K562 (cell line): ENCODE measurements at regions not wholly inside any gene's neighbourhood (a gene's known extent, or its start where the extent isn't known, plus 50 kb on each side); places are given as distances from the start of the nearest gene placed in this dataset.

ENCODE experiments used
- BHLHE40 ChIP-seq: IDR thresholded peaks from 2 replicates; pipeline ENCODE4 v1.6.1; 2011; ENCODE audit warnings: low read length, improper control_type of control experiment
- CBFA2T2 ChIP-seq: fragments of 450-650 bp; conservative IDR thresholded peaks from 2 replicates; pipeline ENCODE4 v1.6.1; 2017; ENCODE audit warnings: mild to moderate bottlenecking
- GABPA ChIP-seq: fragments of 200-800 bp; sonication (Bioruptor generic); conservative IDR thresholded peaks from 2 replicates; pipeline ENCODE4 v1.6.1; 2016; ENCODE audit warnings: low read depth, missing genetic modification characterization, missing compliant biosample characterization
- GATAD2B ChIP-seq: fragments of 450-650 bp; IDR thresholded peaks from 2 replicates; pipeline ENCODE4 v1.6.1; 2017; ENCODE audit warnings: mild to moderate bottlenecking, borderline replicate concordance
- JUNB ChIP-seq: fragments of 450-650 bp; formaldehyde crosslinking; conservative IDR thresholded peaks from 2 replicates; pipeline ENCODE4 v1.4.0; 2020; ENCODE audit warnings: mild to moderate bottlenecking
- JUND ChIP-seq, 2 experiments: IDR thresholded peaks; 2 replicates in 1 of 2; 3 replicates in 1 of 2; pipeline ENCODE4 v1.6.1; 2011; ENCODE audit warnings: borderline replicate concordance in 2 of 2, low read depth in 2 of 2, low read length in 2 of 2, improper control_type of control experiment in 1 of 2, missing biosample characterization in 1 of 2, missing genetic modification characterization in 1 of 2, missing genetic modification reagents in 1 of 2
- MLLT1 ChIP-seq, 2 experiments: fragments of 450-650 bp; IDR thresholded peaks; 2 replicates each; pipeline ENCODE4 v1.6.1; 2016
- MTA1 ChIP-seq: fragments of 450-650 bp; IDR thresholded peaks from 2 replicates; pipeline ENCODE4 v1.6.1; 2017; ENCODE audit warnings: borderline replicate concordance
- MTA2 ChIP-seq: fragments of 450-650 bp; IDR thresholded peaks from 2 replicates; pipeline ENCODE4 v1.6.1; 2016; ENCODE audit warnings: low read depth
- NR2C2 ChIP-seq, 2 experiments: fragments of 200-800 bp in 1 of 2; sonication (Bioruptor generic) in 1 of 2; sonication (generic) in 1 of 2; formaldehyde crosslinking in 1 of 2; IDR thresholded peaks; 2 replicates each; pipeline versions ENCODE4 v1.6.1 to v1.8.0; 2016 to 2022; ENCODE audit warnings: mild to moderate bottlenecking in 1 of 2, missing compliant biosample characterization in 1 of 2, missing genetic modification characterization in 1 of 2, missing genetic modification reagents in 1 of 2
- STAT5A ChIP-seq: IDR thresholded peaks from 2 replicates; pipeline ENCODE4 v1.6.1; 2012; ENCODE audit warnings: low read length, inconsistent platforms, borderline replicate concordance
- TAL1 ChIP-seq: fragments of 450-650 bp; IDR thresholded peaks from 2 replicates; pipeline ENCODE4 v1.6.1; 2016; ENCODE audit warnings: mild to moderate bottlenecking
- ZBTB26 ChIP-seq: fragments of 450-650 bp; formaldehyde crosslinking; IDR thresholded peaks from 2 replicates; pipeline ENCODE4 v1.4.0; 2022; ENCODE audit warnings: missing genetic modification characterization
- ZNF24 ChIP-seq: fragments of 450-650 bp; IDR thresholded peaks from 2 replicates; pipeline ENCODE4 v1.6.1; 2016
- ZNF449 ChIP-seq: fragments of 250-450 bp; sonication (Bioruptor Pico); IDR thresholded peaks from 2 replicates; pipeline ENCODE4 v1.8.0; 2022; ENCODE audit warnings: moderate library complexity, mild to moderate bottlenecking, inconsistent platforms
- ZNF592 ChIP-seq: fragments of 450-650 bp; IDR thresholded peaks from 2 replicates; pipeline ENCODE4 v1.6.1; 2017; ENCODE audit warnings: antibody characterized with exemption, mild to moderate bottlenecking

- TF ChIP-seq JUND (IDR thresholded peaks at IDR 0.05; ENCODE audit: borderline replicate concordance, low read depth, low read length) (peak; percentile 72; the same call in 1 of the 2 replicates), JUND (tag; IDR thresholded peaks at IDR 0.05; ENCODE audit: borderline replicate concordance, low read depth, low read length) (peak; percentile 65; the same call in 1 of the 3 replicates), ZNF24 (peak; percentile 100), MTA2 (peak; percentile 22; the same call in 1 of the 2 replicates), BHLHE40 (peak; percentile 42; the same call in 1 of the 2 replicates), STAT5A (peak; percentile 35; the same call in 1 of the 2 replicates), GATAD2B (0 out of 2 replicates have a peak, but pooled peaks have one; percentile 56), NR2C2 (CRISPR knock-in tag; IDR thresholded peaks at IDR 0.05) (no peak), NR2C2 (tag; IDR thresholded peaks at IDR 0.05) (no peak), MLLT1 (IDR thresholded peaks at IDR 0.05) (peak in 1 of 2 experiments; percentile 53; a peak in 1 of 4 replicates), ZNF449 (CRISPR knock-in tag) (no peak), CBFA2T2 (peak; percentile 78), MTA1 (peak; percentile 59; the same call in 1 of the 2 replicates), TAL1 (peak; percentile 73), ZNF592 (peak; percentile 61), JUNB (CRISPR knock-in tag) (no peak), ZBTB26 (CRISPR knock-in tag) (peak; percentile 13; the same call in 1 of the 2 replicates), GABPA (tag) (peak; percentile 42)
These were observed 71.4 kb upstream of the LINC01488 start (continued) for GRCh38 chr11:69409812-69410645.
